ENCODE measurements at regions not wholly inside any gene's neighbourhood (a gene's known extent, or its start where the extent isn't known, plus 50 kb on each side); places are given as distances from the start of the nearest gene placed in this dataset.
A peak's percentile ranks its signal among the peaks of the same experiment; 100 is the strongest.

DNA sequence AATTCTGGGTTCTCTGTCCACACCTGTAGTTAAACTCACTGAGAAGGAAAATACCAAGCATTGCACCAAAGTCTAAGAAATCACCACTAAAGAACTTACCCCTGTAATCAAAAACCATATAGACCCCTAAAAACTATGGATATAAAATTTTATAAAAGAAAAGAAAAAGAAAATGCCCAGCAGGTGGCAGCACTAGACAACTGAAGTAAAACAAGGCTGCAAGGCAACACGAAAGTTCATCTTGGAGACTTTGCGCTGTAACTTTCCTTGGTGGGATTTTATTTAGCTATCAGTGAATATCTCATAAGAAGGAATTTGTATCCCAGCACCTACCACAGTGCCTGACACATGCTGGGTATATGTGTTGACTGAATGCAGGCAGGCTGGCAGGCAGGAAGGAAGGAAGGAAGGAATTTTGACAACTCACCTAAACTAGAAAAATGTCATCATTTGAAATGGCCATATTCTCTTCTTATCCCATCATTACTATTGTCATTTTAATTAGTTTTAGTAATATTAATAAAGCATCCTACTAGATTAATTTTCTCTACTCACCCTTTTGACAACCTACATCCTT lies 68.2 kb upstream of the ETV6 start:
- no peak overlapping the region for H3K4me2 ChIP-seq (replicated peaks; ENCODE audit: low read depth, low read length, poor library complexity, severe bottlenecking)
- ChIA-PET CTCF (interaction anchor here (0.6 to 15.7 kb wide), 21 partner anchors 9 to 776 kb away, joined by 3 to 433 read pairs (median 5); partner anchors contain the start of gene BORCS5), POLR2A (no interaction called here)
- ATAC-seq (ENCODE audit: low read depth), result no peak
- H3K4me3 ChIP-seq (ENCODE audit: control extremely low read depth in 1 of 5, extremely low read depth in 1 of 5, insufficient read depth in 1 of 5, low read depth in 2 of 5, low read length in 4 of 5), result no peak overlapping the region
- Mint-ChIP-seq H3K4me3 (no peak overlapping the region), H3K9me3 (ENCODE audit: insufficient read depth) (no peaks in the 10 kb centered on the region), H3K27ac (no peak overlapping the region), H3K27me3 (peaks cover 15% of the 10 kb centered on the region), H3K4me1 (peaks cover 7% of the 10 kb centered on the region)
- no peaks in the 10 kb centered on the region for H3K79me2 ChIP-seq (ENCODE audit: control insufficient read depth, insufficient read depth, low read length)
- H3K9me3 ChIP-seq (ENCODE audit: control extremely low read depth in 1 of 3, control insufficient read depth in 2 of 3, insufficient read depth in 1 of 3, low read length in 2 of 3), result no peaks in the 10 kb centered on the region
- H3K27ac ChIP-seq (ENCODE audit: low read length in 2 of 2), result no peak overlapping the region
- TF ChIP-seq EZH2 (IDR thresholded peaks at IDR 0.05; ENCODE audit: borderline replicate concordance, insufficient read depth, low read depth, low read length, poor library complexity, severe bottlenecking), result no peak
- TF ChIP-seq, protein P1, sequence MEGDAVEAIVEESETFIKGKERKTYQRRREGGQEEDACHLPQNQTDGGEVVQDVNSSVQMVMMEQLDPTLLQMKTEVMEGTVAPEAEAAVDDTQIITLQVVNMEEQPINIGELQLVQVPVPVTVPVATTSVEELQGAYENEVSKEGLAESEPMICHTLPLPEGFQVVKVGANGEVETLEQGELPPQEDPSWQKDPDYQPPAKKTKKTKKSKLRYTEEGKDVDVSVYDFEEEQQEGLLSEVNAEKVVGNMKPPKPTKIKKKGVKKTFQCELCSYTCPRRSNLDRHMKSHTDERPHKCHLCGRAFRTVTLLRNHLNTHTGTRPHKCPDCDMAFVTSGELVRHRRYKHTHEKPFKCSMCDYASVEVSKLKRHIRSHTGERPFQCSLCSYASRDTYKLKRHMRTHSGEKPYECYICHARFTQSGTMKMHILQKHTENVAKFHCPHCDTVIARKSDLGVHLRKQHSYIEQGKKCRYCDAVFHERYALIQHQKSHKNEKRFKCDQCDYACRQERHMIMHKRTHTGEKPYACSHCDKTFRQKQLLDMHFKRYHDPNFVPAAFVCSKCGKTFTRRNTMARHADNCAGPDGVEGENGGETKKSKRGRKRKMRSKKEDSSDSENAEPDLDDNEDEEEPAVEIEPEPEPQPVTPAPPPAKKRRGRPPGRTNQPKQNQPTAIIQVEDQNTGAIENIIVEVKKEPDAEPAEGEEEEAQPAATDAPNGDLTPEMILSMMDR (IDR thresholded peaks at IDR 0.05), result peak; percentile 86
- peaks cover 5 to 11% of the 10 kb centered on the region in 2 donors for H3K4me1 ChIP-seq (ENCODE audit: control insufficient read depth in 2 of 2, insufficient read depth in 2 of 2, low read length in 2 of 2)
- intact Hi-C loops (cut with micrococcal nuclease), result loop anchor here (1.0 to 2.0 kb wide), 5 partner anchors 27 to 754 kb away; partner anchors contain the start of gene ETV6
- no peak overlapping the region for H3K9ac ChIP-seq (ENCODE audit: low read length)
- WGBS (ENCODE audit: insufficient coverage), result no CpG with 5 or more reads among the region's 2 CpGs
- no peaks in the 10 kb centered on the region for H4K20me1 ChIP-seq (ENCODE audit: control insufficient read depth, insufficient read depth, low read length, poor library complexity, severe bottlenecking)
- peak; percentile 78 for DNase-seq
- H3K27me3 ChIP-seq (replicated peaks in 1 of 4; ENCODE audit: control extremely low read depth in 1 of 4, control insufficient read depth in 3 of 4, insufficient read depth in 4 of 4, low read length in 3 of 4), result no peaks in the 10 kb centered on the region
- H2AFZ ChIP-seq (ENCODE audit: insufficient read depth, low read depth, low read length, poor library complexity, severe bottlenecking), result no peak overlapping the region
- no peaks in the 10 kb centered on the region for H3K36me3 ChIP-seq (replicated peaks in 1 of 2; ENCODE audit: control extremely low read depth in 1 of 2, control insufficient read depth in 1 of 2, extremely low read depth in 1 of 2, insufficient read depth in 2 of 2, low read length in 1 of 2)

DNA sequence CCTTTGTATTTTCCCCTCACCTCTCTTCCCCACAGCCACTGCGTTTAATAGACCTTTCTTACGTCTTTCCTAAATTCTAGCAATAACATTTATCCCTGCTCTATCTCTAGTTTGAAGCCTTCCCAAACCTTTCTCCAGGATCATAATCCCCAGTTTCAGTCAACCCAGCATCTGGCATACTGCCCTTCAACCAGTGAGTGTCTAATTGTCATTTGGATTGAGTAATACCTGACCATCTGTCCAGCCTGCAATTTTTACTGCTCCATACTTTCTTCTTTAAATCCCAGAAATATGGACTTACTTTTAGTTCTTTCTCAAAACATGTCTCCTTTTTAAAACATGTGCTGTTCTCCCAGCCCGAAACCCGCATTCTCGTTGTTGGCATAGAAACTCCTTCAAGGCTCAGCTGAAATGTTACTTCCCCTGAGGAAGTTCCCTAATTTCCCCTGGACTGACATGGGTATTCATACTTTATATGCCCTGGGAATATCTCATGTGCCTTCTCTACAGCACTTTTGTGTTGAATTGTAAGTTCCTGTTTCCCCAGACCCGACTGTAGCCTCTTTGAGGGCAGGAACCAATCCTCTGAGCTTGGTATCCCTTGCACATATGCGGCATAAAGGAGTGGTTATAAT lies 65.1 kb upstream of the ETV6 start:
- no peak for DNase-seq
- H3K4me2 ChIP-seq (replicated peaks; ENCODE audit: low read depth, low read length, poor library complexity, severe bottlenecking), result no peak overlapping the region
- ChIA-PET CTCF (interaction anchor here (0.9 to 15.7 kb wide), 6 partner anchors 33 to 744 kb away, joined by 3 to 433 read pairs (median 4); partner anchors contain the start of gene ETV6), POLR2A (no interaction called here)
- no peak for TF ChIP-seq EZH2 (IDR thresholded peaks at IDR 0.05; ENCODE audit: borderline replicate concordance, insufficient read depth, low read depth, low read length, poor library complexity, severe bottlenecking)
- TF ChIP-seq, protein P1 (IDR thresholded peaks at IDR 0.05), result no peak
- no peak overlapping the region for H3K9ac ChIP-seq (ENCODE audit: low read length)
- peaks cover 0 to 3% of the 10 kb centered on the region in 2 donors for H3K4me1 ChIP-seq (ENCODE audit: control insufficient read depth in 2 of 2, insufficient read depth in 2 of 2, low read length in 2 of 2)
- no peak overlapping the region for H2AFZ ChIP-seq (ENCODE audit: insufficient read depth, low read depth, low read length, poor library complexity, severe bottlenecking)
- H3K79me2 ChIP-seq (ENCODE audit: control insufficient read depth, insufficient read depth, low read length), result no peaks in the 10 kb centered on the region
- peaks cover 1% of the 10 kb centered on the region for H3K4me1 Mint-ChIP-seq
- ATAC-seq (ENCODE audit: low read depth), result no peak
- no peaks in the 10 kb centered on the region for H3K36me3 ChIP-seq (replicated peaks in 1 of 2; ENCODE audit: control extremely low read depth in 1 of 2, control insufficient read depth in 1 of 2, extremely low read depth in 1 of 2, insufficient read depth in 2 of 2, low read length in 1 of 2)
- H3K27me3 ChIP-seq (replicated peaks in 1 of 4; ENCODE audit: control extremely low read depth in 1 of 4, control insufficient read depth in 3 of 4, insufficient read depth in 4 of 4, low read length in 3 of 4), result no peaks in the 10 kb centered on the region
- no peaks in the 10 kb centered on the region for H3K9me3 ChIP-seq (ENCODE audit: control extremely low read depth in 1 of 3, control insufficient read depth in 2 of 3, insufficient read depth in 1 of 3, low read length in 2 of 3)
- WGBS (ENCODE audit: insufficient coverage), result 83% methylated on average over 4 of the region's 7 CpGs
- H3K4me3 ChIP-seq (ENCODE audit: control extremely low read depth in 1 of 5, extremely low read depth in 1 of 5, insufficient read depth in 1 of 5, low read depth in 2 of 5, low read length in 4 of 5), result no peak overlapping the region
- H3K27me3 Mint-ChIP-seq, result peaks cover 12% of the 10 kb centered on the region
- intact Hi-C loops (cut with micrococcal nuclease), result no loop called here
- H4K20me1 ChIP-seq (ENCODE audit: control insufficient read depth, insufficient read depth, low read length, poor library complexity, severe bottlenecking), result no peaks in the 10 kb centered on the region
- no peaks in the 10 kb centered on the region for H3K9me3 Mint-ChIP-seq (ENCODE audit: insufficient read depth)
- H3K4me3 Mint-ChIP-seq, result no peak overlapping the region
- H3K27ac ChIP-seq (ENCODE audit: low read length in 2 of 2), result no peak overlapping the region
- H3K27ac Mint-ChIP-seq, result no peak overlapping the region
